Amygdala (tissue), 56 donors: ENCODE measurements at regions not wholly inside any gene's neighbourhood (a gene's known extent, or its start where the extent isn't known, plus 50 kb on each side); places are given as distances from the start of the nearest gene placed in this dataset.
A peak's percentile ranks its signal among the peaks of the same experiment; 100 is the strongest.

ENCODE experiments used
- DNase-seq, 56 donors: peaks; one replicate each; lab custom pipeline; 2025; lab: John Stamatoyannopoulos, UW

GRCh38 chr9:79220666-79221065, 351.1 kb upstream of the TLE4 start:
- DNase-seq, result no peak

GRCh38 chr9:79221084-79221483, 350.7 kb upstream of the TLE4 start:
- DNase-seq, result no peak

- no peak for DNase-seq
Measured at GRCh38 chr9:79222483-79222882, 349.3 kb upstream of the TLE4 start.

GRCh38 chr9:79224672-79225433, 346.9 kb upstream of the TLE4 start:
- no peak for DNase-seq

GRCh38 chr9:79233542-79233941, 338.2 kb upstream of the TLE4 start:
- DNase-seq, result no peak

GRCh38 chr9:79236466-79236865, 335.3 kb upstream of the TLE4 start:
- DNase-seq, result no peak

GRCh38 chr9:79237861-79238260, 333.9 kb upstream of the TLE4 start:
- DNase-seq, result no peak

- DNase-seq, result no peak
Measured at GRCh38 chr9:79240774-79241173, 331.0 kb upstream of the TLE4 start.

- no peak for DNase-seq
Measured at GRCh38 chr9:79242489-79242888, 329.3 kb upstream of the TLE4 start.

- no peak for DNase-seq
Measured at GRCh38 chr9:79246170-79246569, 325.6 kb upstream of the TLE4 start.

GRCh38 chr9:79247021-79247420, 324.7 kb upstream of the TLE4 start:
- no peak for DNase-seq

- DNase-seq, result no peak
Measured at GRCh38 chr9:79250806-79251205, 321.0 kb upstream of the TLE4 start.

GRCh38 chr9:79254900-79255650, 316.7 kb upstream of the TLE4 start:
- DNase-seq, result no peak

- no peak for DNase-seq
Measured at GRCh38 chr9:79255651-79256260, 316.0 kb upstream of the TLE4 start.

GRCh38 chr9:79256691-79257213, 315.0 kb upstream of the TLE4 start:
- DNase-seq, result peak in 8 of 56 donors; percentile 6 to 43 (median 17)

GRCh38 chr9:79257228-79257781, 314.5 kb upstream of the TLE4 start:
- peak in 1 of 56 donors; percentile 8 for DNase-seq

GRCh38 chr9:79257790-79258351, 313.9 kb upstream of the TLE4 start:
- DNase-seq, result peak in 1 of 56 donors; percentile 10

GRCh38 chr9:79259858-79260257, 311.9 kb upstream of the TLE4 start:
- no peak for DNase-seq

- no peak for DNase-seq
Measured at GRCh38 chr9:79263628-79264027, 308.1 kb upstream of the TLE4 start.

- no peak for DNase-seq
Measured at GRCh38 chr9:79264041-79264440, 307.7 kb upstream of the TLE4 start.
